ENCODE measurements at regions not wholly inside any gene's neighbourhood (a gene's known extent, or its start where the extent isn't known, plus 50 kb on each side); places are given as distances from the start of the nearest gene placed in this dataset.

DNA sequence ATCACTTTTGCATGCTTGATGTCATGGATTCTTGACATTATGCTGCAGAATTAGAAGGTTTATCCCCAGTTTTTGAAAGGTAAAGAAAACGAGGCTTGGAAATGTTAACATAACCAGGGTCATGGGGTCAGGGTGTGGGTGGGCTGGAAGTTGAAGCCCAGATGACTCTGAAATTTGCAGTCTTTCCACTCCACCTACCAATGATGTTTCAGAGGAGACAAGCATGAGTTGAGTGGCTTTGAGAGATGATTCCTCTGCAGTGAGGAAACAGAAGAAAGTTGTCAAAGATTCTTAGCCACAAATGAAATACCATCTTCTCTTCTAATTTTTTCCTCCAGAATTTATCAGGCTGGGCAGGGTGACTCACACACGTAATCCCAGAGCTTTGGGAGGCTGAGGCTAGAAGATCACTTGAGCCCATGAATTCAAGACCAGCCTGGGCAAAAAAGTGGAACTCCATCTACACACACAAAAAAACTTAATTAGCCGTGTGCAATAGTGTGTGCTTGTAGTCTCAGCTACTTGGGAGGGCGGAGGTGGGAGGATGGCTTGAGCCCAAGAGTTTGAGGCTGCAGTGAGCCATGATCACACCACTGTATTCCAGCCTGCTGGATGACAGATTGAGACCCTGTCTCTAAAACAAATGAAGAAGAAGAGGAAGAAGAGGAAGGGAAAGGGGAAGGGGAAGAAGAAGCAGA, 239.1 kb upstream of the AUTS2 start:
- TF ChIP-seq CTCF (IDR thresholded peaks at IDR 0.05; ENCODE audit: low read depth, low read length) (no peak), EZH2phosphoT487 (IDR thresholded peaks at IDR 0.05; ENCODE audit: low read depth) (no peak)

Measured in OCI-LY3 (cell line).